RWPE1 (cell line): ENCODE measurements at regions not wholly inside any gene's neighbourhood (a gene's known extent, or its start where the extent isn't known, plus 50 kb on each side); places are given as distances from the start of the nearest gene placed in this dataset.

ENCODE experiments used
- CTCF ChIA-PET: fragments of 350-600 bp; sonication (Branson Sonifier 250); formaldehyde crosslinking; extraction: SDS; loops from one replicate; lab custom pipeline; 2021; lab: Yijun Ruan, JAX
- POLR2A ChIA-PET: fragments of 400-600 bp; formaldehyde crosslinking; extraction: SDS; loops from one replicate; lab custom pipeline; 2020; ENCODE audit warnings: antibody characterized with exemption; ENCODE audit not compliant: low non-redundant PET; lab: Yijun Ruan, JAX
- DNase-seq: peaks from one replicate; pipeline ENCODE4 v3.0.0; 2012; ENCODE audit warnings: low spot score
- H3K27ac ChIP-seq: fragments of 450-650 bp; 2 replicates; pipeline ENCODE4 v1.5.1; 2017
- CTCF ChIP-seq: fragments of 450-650 bp; conservative IDR thresholded peaks from 2 replicates; pipeline ENCODE4 v1.5.1; 2017; ENCODE audit warnings: low read depth, mild to moderate bottlenecking

- ChIA-PET POLR2A (no interaction called here), CTCF (no interaction called here)
- no peak overlapping the region for H3K27ac ChIP-seq
- DNase-seq: no peak
- TF ChIP-seq CTCF: no peak
Observed at GRCh38 chr11:92894197-92894596, 75.3 kb upstream of the MTNR1B start.

- POLR2A ChIA-PET: no interaction called here
- no peak overlapping the region for H3K27ac ChIP-seq
- DNase-seq: no peak
- TF ChIP-seq CTCF: no peak
- CTCF ChIA-PET: no interaction called here
Observed at GRCh38 chr11:92897487-92897886, 72.0 kb upstream of the MTNR1B start.

DNA sequence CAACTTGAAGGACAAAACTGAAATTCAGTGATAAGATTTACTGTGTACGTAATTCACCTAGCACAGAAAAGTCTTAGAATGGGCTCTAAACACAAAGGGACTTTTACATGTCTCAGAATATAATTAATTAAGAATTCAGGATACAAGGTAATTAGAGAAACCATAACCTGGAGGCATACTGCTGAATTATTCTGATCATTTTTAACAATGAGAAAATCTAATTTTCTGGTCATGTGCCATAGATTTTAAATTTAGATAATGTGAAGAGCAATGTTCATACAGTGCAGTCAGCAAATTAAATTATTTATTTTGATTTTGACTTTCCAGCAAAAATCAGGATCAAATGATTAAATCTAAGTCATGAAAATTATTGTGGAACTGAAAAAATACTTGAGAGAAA, 67.0 kb upstream of the MTNR1B start:
- ChIA-PET CTCF (no interaction called here), POLR2A (no interaction called here)
- no peak for TF ChIP-seq CTCF

GRCh38 chr11:92907671-92908070, 61.8 kb upstream of the MTNR1B start:
- DNase-seq: no peak
- ChIA-PET POLR2A (no interaction called here), CTCF (no interaction called here)
- no peak for TF ChIP-seq CTCF
- H3K27ac ChIP-seq: no peak overlapping the region

More for the DNA sequence above, 67.0 kb upstream of the MTNR1B start:
- no peak for DNase-seq
- no peak overlapping the region for H3K27ac ChIP-seq

DNA sequence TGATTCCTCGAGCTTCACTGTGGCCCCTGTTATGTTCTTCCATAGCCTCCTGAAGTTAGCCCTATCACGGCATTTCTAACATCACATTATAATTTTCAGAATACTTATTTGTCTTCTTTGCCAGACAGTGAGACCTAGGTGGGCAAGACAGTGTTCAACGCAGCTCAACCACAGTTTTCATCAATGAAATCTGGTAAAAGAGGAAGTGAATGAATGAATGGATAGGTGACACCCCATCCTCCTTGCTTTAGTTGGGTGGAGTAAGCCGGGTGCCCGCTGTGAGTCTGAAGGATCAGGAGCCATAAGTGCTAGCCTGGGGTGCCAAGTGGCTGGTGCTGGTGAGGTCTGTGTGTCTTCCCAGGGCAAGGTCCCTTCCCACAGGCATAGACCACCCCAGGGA, 60.2 kb upstream of the MTNR1B start:
- no peak for TF ChIP-seq CTCF
- no peak for DNase-seq
- H3K27ac ChIP-seq: no peak overlapping the region
- ChIA-PET CTCF (interaction anchor here (0.7 kb wide), 1 partner anchor 1137 kb away, joined by 3 read pairs; no protein-coding TSS in a partner anchor), POLR2A (no interaction called here)

DNA sequence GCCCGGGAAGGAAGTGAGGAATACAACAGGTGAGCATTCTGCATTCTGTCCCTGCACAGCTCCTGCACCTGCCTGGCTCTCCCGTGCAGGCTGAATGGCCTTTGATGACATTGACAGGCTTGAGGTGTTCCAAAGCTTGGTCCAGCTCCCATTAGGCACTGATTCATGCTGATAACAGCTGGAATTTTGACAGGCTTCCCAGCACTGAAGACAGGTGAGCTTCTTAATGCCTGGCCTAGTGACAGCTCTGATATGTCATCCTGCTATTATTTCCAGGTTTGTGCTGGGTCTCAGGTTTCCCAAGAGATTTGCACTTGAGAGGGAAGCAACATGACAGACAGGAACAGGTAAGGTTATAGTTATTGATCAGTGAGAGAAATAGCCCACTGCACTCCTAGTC, 58.0 kb upstream of the MTNR1B start:
- ChIA-PET POLR2A (no interaction called here), CTCF (interaction anchor here (0.6 kb wide), 1 partner anchor 323 kb away, joined by 3 read pairs; no protein-coding TSS in a partner anchor)
- TF ChIP-seq CTCF: no peak
- DNase-seq: no peak
- no peak overlapping the region for H3K27ac ChIP-seq
